SK-N-SH treated with all-trans-retinoic acid at 6 μM for 48 hours (cell line): ENCODE measurements at regions not wholly inside any gene's neighbourhood (a gene's known extent, or its start where the extent isn't known, plus 50 kb on each side); places are given as distances from the start of the nearest gene placed in this dataset.

Experiments
- ATAC-seq: fragments of 200-7000 bp; cut with Tn5 transposase; 3 replicates; pipeline ENCODE4 v1.9.1; 2020; ENCODE audit warnings: mild to moderate bottlenecking, moderate library complexity
- ARNTL ChIP-seq: fragments of 450-650 bp; formaldehyde crosslinking; IDR thresholded peaks from 2 replicates; pipeline ENCODE4 v1.5.0; 2020; ENCODE audit warnings: low read depth, mild to moderate bottlenecking, moderate library complexity, borderline replicate concordance
- BACH2 ChIP-seq: fragments of 250-450 bp; sonication (Bioruptor Pico); IDR thresholded peaks from 2 replicates; pipeline ENCODE4 v1.9.0; 2021; ENCODE audit warnings: mild to moderate bottlenecking, borderline replicate concordance
- ESRRG ChIP-seq: fragments of 250-450 bp; sonication (Bioruptor Pico); IDR thresholded peaks from 2 replicates; pipeline ENCODE4 v1.6.1; 2021; ENCODE audit warnings: mild to moderate bottlenecking
- GLIS3 ChIP-seq: fragments of 250-450 bp; sonication (Bioruptor Pico); IDR thresholded peaks from 2 replicates; pipeline ENCODE4 v1.5.0; 2020; ENCODE audit warnings: mild to moderate bottlenecking, moderate library complexity
- ISL1 ChIP-seq: fragments of 250-450 bp; sonication (Bioruptor Pico); IDR thresholded peaks from 2 replicates; pipeline ENCODE4 v2.1.2; 2022; ENCODE audit warnings: mild to moderate bottlenecking, moderate library complexity
- OSR1 ChIP-seq: fragments of 250-450 bp; sonication (Bioruptor Pico); IDR thresholded peaks from 2 replicates; pipeline ENCODE4 v1.8.0; 2022; ENCODE audit warnings: moderate library complexity, mild to moderate bottlenecking, inconsistent platforms
- PPARA ChIP-seq: fragments of 250-450 bp; sonication (Bioruptor Pico); IDR thresholded peaks from 2 replicates; pipeline ENCODE4 v1.5.0; 2020; ENCODE audit warnings: mild to moderate bottlenecking, borderline replicate concordance
- RARB ChIP-seq: fragments of 250-450 bp; sonication (Bioruptor Pico); IDR thresholded peaks from 2 replicates; pipeline ENCODE4 v1.8.0; 2021; ENCODE audit warnings: mild to moderate bottlenecking, moderate library complexity
- SNAI2 ChIP-seq: fragments of 250-450 bp; sonication (Bioruptor Pico); IDR thresholded peaks from 2 replicates; pipeline ENCODE4 v1.5.0; 2020; ENCODE audit warnings: mild to moderate bottlenecking, moderate library complexity
- TCF4 ChIP-seq: fragments of 250-450 bp; sonication (Bioruptor Pico); IDR thresholded peaks from 2 replicates; pipeline ENCODE4 v1.8.0; 2021; ENCODE audit warnings: mild to moderate bottlenecking, moderate library complexity, borderline replicate concordance
- TOX ChIP-seq: fragments of 250-450 bp; sonication (Bioruptor Pico); IDR thresholded peaks from 2 replicates; pipeline ENCODE4 v1.8.0; 2021; ENCODE audit warnings: mild to moderate bottlenecking, moderate library complexity, borderline replicate concordance
- ZC3H10 ChIP-seq: fragments of 250-450 bp; sonication (Bioruptor Pico); IDR thresholded peaks from 2 replicates; pipeline ENCODE4 v1.5.1; 2021; ENCODE audit warnings: mild to moderate bottlenecking, moderate library complexity
- ZFP3 ChIP-seq: fragments of 250-450 bp; sonication (Bioruptor Pico); IDR thresholded peaks from 2 replicates; pipeline ENCODE4 v1.5.0; 2020; ENCODE audit warnings: mild to moderate bottlenecking, moderate library complexity
- ZFP30 ChIP-seq: fragments of 450-650 bp; formaldehyde crosslinking; IDR thresholded peaks from 2 replicates; pipeline ENCODE4 v1.5.0; 2022; ENCODE audit warnings: mild to moderate bottlenecking, moderate library complexity
- ZNF565 ChIP-seq: fragments of 450-650 bp; formaldehyde crosslinking; conservative IDR thresholded peaks from 2 replicates; pipeline ENCODE4 v1.5.0; 2020; ENCODE audit warnings: low read depth, mild to moderate bottlenecking, moderate library complexity
- ZNF70 ChIP-seq: fragments of 450-650 bp; formaldehyde crosslinking; IDR thresholded peaks from 2 replicates; pipeline ENCODE4 v1.5.0; 2020; ENCODE audit warnings: mild to moderate bottlenecking, moderate library complexity
- ZNF8 ChIP-seq: fragments of 450-650 bp; formaldehyde crosslinking; IDR thresholded peaks from 2 replicates; pipeline ENCODE4 v1.5.0; 2020; ENCODE audit warnings: mild to moderate bottlenecking, moderate library complexity
- TF ChIP-seq, protein P1 (sequence below): fragments of 250-450 bp; sonication (Bioruptor Pico); IDR thresholded peaks from 2 replicates; pipeline ENCODE4 v1.8.0; 2020; ENCODE audit warnings: mild to moderate bottlenecking, moderate library complexity, borderline replicate concordance
- TF ChIP-seq, protein P2 (sequence below): fragments of 250-450 bp; sonication (Bioruptor Pico); IDR thresholded peaks from 2 replicates; pipeline ENCODE4 v1.8.0; 2021; ENCODE audit warnings: low read depth, mild to moderate bottlenecking, moderate library complexity, borderline replicate concordance
- TF ChIP-seq, protein P3 (sequence below): fragments of 250-450 bp; sonication (Bioruptor Pico); IDR thresholded peaks from 2 replicates; pipeline ENCODE4 v1.5.1; 2020; ENCODE audit warnings: low read depth, mild to moderate bottlenecking, moderate library complexity
- TF ChIP-seq, protein P4 (sequence below): fragments of 250-450 bp; sonication (Bioruptor Pico); IDR thresholded peaks from 2 replicates; pipeline ENCODE4 v1.5.0; 2020; ENCODE audit warnings: mild to moderate bottlenecking, moderate library complexity
- TF ChIP-seq, protein P5 (sequence below): fragments of 250-450 bp; sonication (Bioruptor Pico); IDR thresholded peaks from 2 replicates; pipeline ENCODE4 v1.5.1; 2021; ENCODE audit warnings: mild to moderate bottlenecking, moderate library complexity

DNA sequence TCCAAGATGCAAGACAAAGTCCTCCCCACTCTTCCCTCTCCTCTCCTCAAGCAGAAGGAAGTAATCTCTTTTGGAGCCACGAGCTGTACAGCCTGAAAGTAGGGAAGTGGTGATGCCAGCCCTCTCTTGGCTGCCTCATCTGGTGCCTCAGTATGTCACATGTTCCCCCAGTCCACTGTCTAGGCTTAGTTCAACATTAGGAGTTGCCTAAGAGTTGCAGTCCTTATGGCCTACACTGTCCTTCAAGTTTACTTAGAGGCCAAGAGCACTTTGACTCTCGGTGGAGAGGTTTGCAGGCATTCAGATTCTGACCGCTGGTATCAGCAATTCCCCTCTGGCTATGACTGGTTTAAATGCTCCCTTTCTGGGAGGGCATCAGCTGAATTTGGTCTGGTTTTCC is 735.6 kb downstream of the GLUD2 start:
- no peak for ATAC-seq
- TF ChIP-seq OSR1 (no peak), ZNF70 (CRISPR knock-in tag) (no peak), ZNF8 (CRISPR knock-in tag) (no peak), PPARA (no peak), ZFP3 (no peak), TOX (no peak), ISL1 (no peak)
- TF ChIP-seq, protein P1, sequence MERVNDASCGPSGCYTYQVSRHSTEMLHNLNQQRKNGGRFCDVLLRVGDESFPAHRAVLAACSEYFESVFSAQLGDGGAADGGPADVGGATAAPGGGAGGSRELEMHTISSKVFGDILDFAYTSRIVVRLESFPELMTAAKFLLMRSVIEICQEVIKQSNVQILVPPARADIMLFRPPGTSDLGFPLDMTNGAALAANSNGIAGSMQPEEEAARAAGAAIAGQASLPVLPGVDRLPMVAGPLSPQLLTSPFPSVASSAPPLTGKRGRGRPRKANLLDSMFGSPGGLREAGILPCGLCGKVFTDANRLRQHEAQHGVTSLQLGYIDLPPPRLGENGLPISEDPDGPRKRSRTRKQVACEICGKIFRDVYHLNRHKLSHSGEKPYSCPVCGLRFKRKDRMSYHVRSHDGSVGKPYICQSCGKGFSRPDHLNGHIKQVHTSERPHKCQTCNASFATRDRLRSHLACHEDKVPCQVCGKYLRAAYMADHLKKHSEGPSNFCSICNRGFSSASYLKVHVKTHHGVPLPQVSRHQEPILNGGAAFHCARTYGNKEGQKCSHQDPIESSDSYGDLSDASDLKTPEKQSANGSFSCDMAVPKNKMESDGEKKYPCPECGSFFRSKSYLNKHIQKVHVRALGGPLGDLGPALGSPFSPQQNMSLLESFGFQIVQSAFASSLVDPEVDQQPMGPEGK = no peak
- TF ChIP-seq, protein P2, sequence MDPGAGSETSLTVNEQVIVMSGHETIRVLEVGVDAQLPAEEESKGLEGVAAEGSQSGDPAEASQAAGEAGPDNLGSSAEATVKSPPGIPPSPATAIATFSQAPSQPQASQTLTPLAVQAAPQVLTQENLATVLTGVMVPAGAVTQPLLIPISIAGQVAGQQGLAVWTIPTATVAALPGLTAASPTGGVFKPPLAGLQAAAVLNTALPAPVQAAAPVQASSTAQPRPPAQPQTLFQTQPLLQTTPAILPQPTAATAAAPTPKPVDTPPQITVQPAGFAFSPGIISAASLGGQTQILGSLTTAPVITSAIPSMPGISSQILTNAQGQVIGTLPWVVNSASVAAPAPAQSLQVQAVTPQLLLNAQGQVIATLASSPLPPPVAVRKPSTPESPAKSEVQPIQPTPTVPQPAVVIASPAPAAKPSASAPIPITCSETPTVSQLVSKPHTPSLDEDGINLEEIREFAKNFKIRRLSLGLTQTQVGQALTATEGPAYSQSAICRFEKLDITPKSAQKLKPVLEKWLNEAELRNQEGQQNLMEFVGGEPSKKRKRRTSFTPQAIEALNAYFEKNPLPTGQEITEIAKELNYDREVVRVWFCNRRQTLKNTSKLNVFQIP (CRISPR knock-in tag) = no peak
- TF ChIP-seq, all 23 proteins: peak for 0

DNA sequence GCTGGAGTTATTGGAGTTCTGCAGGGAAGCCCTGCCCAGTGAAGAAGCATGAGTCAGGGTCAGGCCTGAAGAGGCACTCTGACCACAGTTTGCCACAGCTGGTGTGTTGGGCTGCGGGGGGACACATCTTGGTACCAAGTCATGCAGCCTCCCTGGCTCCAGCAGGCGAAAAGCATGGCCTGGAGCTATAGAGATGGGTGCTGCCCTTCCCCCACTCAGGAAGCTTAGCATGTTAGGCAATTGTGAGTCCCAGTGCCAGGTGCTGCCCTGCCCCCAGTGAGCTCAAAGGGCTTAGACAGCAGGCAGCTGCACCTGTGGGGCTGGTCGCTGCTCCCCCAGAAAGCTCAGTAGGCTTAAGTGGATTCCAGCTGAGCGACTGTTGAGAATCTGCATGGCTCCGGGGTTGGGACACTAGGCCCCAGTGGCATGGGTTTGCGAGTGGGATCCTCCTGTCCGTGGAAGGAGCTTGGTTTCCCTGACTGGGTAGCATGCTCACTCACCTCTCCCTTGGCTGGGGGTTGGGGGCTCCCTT is 755.5 kb downstream of the GLUD2 start:
- TF ChIP-seq PPARA (no peak), ZNF70 (CRISPR knock-in tag) (no peak), ZFP30 (CRISPR knock-in tag) (no peak), BACH2 (no peak), ARNTL (CRISPR knock-in tag) (no peak), ZNF565 (CRISPR knock-in tag) (no peak), ESRRG (CRISPR knock-in tag) (no peak), GLIS3 (CRISPR knock-in tag) (no peak), TCF4 (no peak), RARB (CRISPR knock-in tag) (no peak), ZNF8 (CRISPR knock-in tag) (no peak)
- TF ChIP-seq, protein P2 (CRISPR knock-in tag) = no peak
- TF ChIP-seq, protein P1 = no peak
- TF ChIP-seq, protein P3, sequence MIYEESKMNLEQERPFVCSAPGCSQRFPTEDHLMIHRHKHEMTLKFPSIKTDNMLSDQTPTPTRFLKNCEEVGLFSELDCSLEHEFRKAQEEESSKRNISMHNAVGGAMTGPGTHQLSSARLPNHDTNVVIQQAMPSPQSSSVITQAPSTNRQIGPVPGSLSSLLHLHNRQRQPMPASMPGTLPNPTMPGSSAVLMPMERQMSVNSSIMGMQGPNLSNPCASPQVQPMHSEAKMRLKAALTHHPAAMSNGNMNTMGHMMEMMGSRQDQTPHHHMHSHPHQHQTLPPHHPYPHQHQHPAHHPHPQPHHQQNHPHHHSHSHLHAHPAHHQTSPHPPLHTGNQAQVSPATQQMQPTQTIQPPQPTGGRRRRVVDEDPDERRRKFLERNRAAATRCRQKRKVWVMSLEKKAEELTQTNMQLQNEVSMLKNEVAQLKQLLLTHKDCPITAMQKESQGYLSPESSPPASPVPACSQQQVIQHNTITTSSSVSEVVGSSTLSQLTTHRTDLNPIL (CRISPR knock-in tag) = no peak
- TF ChIP-seq, protein P4, sequence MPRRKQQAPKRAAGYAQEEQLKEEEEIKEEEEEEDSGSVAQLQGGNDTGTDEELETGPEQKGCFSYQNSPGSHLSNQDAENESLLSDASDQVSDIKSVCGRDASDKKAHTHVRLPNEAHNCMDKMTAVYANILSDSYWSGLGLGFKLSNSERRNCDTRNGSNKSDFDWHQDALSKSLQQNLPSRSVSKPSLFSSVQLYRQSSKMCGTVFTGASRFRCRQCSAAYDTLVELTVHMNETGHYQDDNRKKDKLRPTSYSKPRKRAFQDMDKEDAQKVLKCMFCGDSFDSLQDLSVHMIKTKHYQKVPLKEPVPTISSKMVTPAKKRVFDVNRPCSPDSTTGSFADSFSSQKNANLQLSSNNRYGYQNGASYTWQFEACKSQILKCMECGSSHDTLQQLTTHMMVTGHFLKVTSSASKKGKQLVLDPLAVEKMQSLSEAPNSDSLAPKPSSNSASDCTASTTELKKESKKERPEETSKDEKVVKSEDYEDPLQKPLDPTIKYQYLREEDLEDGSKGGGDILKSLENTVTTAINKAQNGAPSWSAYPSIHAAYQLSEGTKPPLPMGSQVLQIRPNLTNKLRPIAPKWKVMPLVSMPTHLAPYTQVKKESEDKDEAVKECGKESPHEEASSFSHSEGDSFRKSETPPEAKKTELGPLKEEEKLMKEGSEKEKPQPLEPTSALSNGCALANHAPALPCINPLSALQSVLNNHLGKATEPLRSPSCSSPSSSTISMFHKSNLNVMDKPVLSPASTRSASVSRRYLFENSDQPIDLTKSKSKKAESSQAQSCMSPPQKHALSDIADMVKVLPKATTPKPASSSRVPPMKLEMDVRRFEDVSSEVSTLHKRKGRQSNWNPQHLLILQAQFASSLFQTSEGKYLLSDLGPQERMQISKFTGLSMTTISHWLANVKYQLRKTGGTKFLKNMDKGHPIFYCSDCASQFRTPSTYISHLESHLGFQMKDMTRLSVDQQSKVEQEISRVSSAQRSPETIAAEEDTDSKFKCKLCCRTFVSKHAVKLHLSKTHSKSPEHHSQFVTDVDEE = no peak
- no peak for ATAC-seq

DNA sequence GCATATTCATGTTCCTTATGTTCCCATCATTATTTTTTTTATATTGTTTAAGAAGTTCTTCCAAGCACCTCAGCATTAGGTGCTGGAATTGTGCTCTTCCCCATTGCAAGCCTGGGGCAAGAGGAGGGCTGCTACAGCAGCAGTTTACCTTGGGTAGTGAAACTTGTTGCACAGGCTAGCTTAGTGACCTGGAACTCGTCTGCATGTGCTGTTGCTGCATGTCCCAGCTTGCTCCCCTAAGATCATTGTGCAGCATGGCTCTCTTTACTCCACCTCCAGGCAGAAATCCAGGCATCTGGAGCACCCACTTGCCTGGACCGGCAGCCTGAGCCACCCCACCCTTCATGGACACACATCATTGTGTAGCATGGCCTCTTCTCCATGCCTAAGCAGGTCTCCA is 776.0 kb downstream of the GLUD2 start:
- ATAC-seq = no peak
- TF ChIP-seq, protein P4 = no peak
- TF ChIP-seq PPARA (no peak), TOX (no peak), RARB (CRISPR knock-in tag) (no peak), ZNF8 (CRISPR knock-in tag) (no peak), ZC3H10 (no peak), SNAI2 (CRISPR knock-in tag) (no peak)
- TF ChIP-seq, protein P5, sequence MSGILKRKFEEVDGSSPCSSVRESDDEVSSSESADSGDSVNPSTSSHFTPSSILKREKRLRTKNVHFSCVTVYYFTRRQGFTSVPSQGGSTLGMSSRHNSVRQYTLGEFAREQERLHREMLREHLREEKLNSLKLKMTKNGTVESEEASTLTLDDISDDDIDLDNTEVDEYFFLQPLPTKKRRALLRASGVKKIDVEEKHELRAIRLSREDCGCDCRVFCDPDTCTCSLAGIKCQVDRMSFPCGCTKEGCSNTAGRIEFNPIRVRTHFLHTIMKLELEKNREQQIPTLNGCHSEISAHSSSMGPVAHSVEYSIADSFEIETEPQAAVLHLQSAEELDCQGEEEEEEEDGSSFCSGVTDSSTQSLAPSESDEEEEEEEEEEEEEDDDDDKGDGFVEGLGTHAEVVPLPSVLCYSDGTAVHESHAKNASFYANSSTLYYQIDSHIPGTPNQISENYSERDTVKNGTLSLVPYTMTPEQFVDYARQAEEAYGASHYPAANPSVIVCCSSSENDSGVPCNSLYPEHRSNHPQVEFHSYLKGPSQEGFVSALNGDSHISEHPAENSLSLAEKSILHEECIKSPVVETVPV = no peak
